IPS-18a (cell line): ENCODE measurements at regions not wholly inside any gene's neighbourhood (a gene's known extent, or its start where the extent isn't known, plus 50 kb on each side); places are given as distances from the start of the nearest gene placed in this dataset.

Experiments
- H3K27ac ChIP-seq: one replicate; pipeline ENCODE4 v1.5.1; 2013; ENCODE audit warnings: low read length
- H3K27me3 ChIP-seq: one replicate; pipeline ENCODE4 v1.6.1; 2013; ENCODE audit warnings: mild to moderate bottlenecking, low read length; ENCODE audit not compliant: control insufficient read depth, insufficient read depth
- H3K36me3 ChIP-seq: one replicate; pipeline ENCODE4 v1.6.1; 2013; ENCODE audit warnings: low read depth, low read length; ENCODE audit not compliant: control insufficient read depth
- H3K4me1 ChIP-seq: one replicate; pipeline ENCODE4 v1.6.1; 2013; ENCODE audit warnings: low read depth, low read length; ENCODE audit not compliant: control insufficient read depth
- H3K4me3 ChIP-seq: one replicate; pipeline ENCODE4 v1.5.1; 2013; ENCODE audit warnings: low read length
- H3K9ac ChIP-seq: one replicate; pipeline ENCODE4 v1.6.1; 2013; ENCODE audit warnings: mild to moderate bottlenecking, low read length, moderate library complexity
- H3K9me3 ChIP-seq: one replicate; pipeline ENCODE4 v1.6.1; 2013; ENCODE audit warnings: low read depth, low read length; ENCODE audit not compliant: control insufficient read depth

DNA sequence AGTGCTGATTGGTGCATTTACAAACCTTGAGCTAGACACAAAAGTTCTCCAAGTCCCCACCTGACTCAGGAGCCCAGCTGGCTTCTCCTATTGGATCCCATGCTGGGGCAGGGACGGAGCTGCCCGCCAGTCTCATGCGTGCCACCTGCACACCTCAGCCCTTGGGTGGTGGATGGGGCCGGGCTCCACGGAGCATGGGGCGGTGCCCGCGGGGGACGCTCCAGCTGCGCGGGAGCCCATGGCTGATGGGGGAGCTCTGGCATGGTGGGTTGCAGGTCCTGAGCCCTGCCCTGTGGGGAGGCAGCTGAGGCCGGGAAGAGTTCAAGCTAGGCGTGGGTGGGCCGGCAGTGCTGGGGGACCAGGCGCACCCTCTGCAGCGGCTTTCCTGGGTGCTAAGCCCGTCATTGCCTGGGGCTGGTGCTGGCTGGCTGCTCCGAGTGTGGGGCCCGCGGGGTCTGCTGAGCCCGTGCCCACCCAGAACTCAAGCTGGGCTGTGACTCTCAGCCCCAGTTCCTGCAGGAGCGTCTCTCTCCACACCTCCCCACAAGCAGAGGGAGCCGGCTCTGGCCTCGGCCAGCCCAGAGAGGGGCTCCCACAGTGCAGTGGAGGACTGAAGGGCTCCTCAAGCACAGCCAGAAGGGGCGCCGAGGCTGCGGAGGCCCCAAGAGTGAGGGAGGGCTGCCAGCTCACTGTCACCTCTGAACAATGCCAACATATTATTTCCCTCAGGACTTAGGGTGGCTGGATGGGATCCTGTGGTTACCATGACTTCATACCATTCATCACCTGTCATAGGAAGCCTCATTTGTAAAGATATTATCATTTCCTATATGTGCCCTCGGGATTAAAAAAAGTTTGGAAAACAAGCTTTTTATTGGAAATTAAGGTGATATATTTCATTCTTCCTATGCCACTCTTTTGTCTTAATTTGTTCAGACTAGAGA lies 688.7 kb downstream of the ETS1 start:
- no peaks in the 10 kb centered on the region for H3K36me3 ChIP-seq
- H3K9me3 ChIP-seq: peaks cover 11% of the 10 kb centered on the region
- H3K4me3 ChIP-seq: no peak overlapping the region

GRCh38 chr11:127895776-127896175 lies 691.6 kb downstream of the ETS1 start:
- H3K4me3 ChIP-seq: no peak overlapping the region
- H3K9me3 ChIP-seq: peaks cover 11% of the 10 kb centered on the region
- H3K9ac ChIP-seq: no peak overlapping the region
- H3K27ac ChIP-seq: no peak overlapping the region
- peaks cover 7% of the 10 kb centered on the region for H3K4me1 ChIP-seq
- H3K36me3 ChIP-seq: no peaks in the 10 kb centered on the region
- H3K27me3 ChIP-seq: no peaks in the 10 kb centered on the region

More for the DNA sequence above, 688.7 kb downstream of the ETS1 start:
- Histone ChIP-seq H3K27me3 (no peaks in the 10 kb centered on the region), H3K4me1 (peaks cover 7% of the 10 kb centered on the region), H3K27ac (no peak overlapping the region), H3K9ac (no peak overlapping the region)

- Histone ChIP-seq H3K36me3 (no peaks in the 10 kb centered on the region), H3K4me3 (no peak overlapping the region), H3K4me1 (peaks cover 7% of the 10 kb centered on the region), H3K27ac (no peak overlapping the region), H3K27me3 (no peaks in the 10 kb centered on the region), H3K9me3 (peaks cover 7% of the 10 kb centered on the region), H3K9ac (no peak overlapping the region)
Measured at GRCh38 chr11:127894316-127894715, 693.0 kb downstream of the ETS1 start.

GRCh38 chr11:127890030-127890615 lies 697.2 kb downstream of the ETS1 start:
- Histone ChIP-seq H3K9me3 (peaks cover 5% of the 10 kb centered on the region), H3K27ac (no peak overlapping the region), H3K27me3 (no peaks in the 10 kb centered on the region), H3K4me1 (peaks cover 7% of the 10 kb centered on the region), H3K4me3 (no peak overlapping the region), H3K36me3 (no peaks in the 10 kb centered on the region), H3K9ac (no peak overlapping the region)

DNA sequence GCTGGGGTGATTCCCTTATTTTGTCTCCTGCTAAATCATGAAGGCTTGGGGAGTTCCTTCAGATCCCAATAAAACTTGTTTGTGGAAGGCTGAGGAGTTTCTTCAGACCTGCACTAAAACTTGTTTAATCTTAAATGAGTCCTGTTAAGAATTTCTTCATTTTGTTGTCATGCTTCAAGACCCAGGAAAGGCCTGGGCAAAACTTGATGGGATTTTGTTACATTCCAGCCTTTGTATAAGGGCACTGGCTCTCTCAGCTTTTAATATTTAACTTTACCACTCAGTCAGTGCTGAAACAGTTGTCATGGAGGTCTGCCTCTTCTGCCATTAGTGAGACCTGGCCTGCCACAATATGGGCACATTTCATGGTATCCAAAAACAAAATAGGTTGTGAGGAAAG lies 699.0 kb downstream of the ETS1 start:
- Histone ChIP-seq H3K36me3 (no peaks in the 10 kb centered on the region), H3K27me3 (no peaks in the 10 kb centered on the region), H3K9me3 (peaks cover 5% of the 10 kb centered on the region), H3K4me3 (no peak overlapping the region), H3K27ac (no peak overlapping the region), H3K4me1 (no peaks in the 10 kb centered on the region), H3K9ac (no peak overlapping the region)

DNA sequence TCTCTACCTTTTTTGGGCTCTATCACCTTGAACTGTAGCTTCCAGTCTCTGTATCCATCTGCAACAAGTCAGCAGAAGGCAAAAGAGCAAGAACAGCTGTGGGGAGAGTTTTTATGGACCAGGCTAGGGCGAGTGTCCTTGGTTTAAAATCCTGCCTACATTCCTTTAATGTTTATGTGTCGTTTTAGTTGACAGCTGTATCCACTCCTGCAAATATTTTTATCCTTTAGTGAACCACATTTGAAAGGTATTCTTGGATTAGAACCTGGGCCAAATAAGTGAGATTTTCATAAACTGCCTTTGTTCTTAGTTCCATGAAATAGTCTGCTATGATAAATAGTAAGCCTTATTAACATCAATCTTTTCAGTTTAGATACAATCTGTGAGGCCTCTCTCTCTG lies 712.2 kb downstream of the ETS1 start:
- Histone ChIP-seq H3K4me1 (no peaks in the 10 kb centered on the region), H3K9me3 (no peaks in the 10 kb centered on the region), H3K27ac (no peak overlapping the region), H3K4me3 (no peak overlapping the region), H3K27me3 (no peaks in the 10 kb centered on the region), H3K36me3 (no peaks in the 10 kb centered on the region), H3K9ac (no peak overlapping the region)

DNA sequence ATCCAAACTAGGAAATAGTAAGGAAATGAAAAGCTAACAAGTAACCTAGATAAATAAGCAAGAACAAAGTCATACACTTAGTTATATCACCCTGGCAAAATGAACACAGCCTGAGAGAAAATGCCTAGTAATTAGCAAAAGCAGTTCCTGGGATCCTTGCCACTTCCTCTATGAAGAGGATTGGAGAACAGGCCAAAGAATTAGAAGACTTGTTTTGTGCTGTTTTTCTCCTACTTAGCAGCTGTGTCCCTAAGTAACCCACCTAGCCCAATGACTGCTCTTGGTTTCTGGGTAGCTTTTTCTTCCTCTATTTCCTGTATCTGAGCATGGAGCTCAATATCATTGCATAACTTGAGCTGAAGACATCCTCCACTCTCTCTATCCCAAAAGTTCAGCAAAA lies 713.9 kb downstream of the ETS1 start:
- Histone ChIP-seq H3K4me1 (no peaks in the 10 kb centered on the region), H3K4me3 (no peak overlapping the region), H3K36me3 (no peaks in the 10 kb centered on the region), H3K9ac (no peak overlapping the region), H3K27ac (no peak overlapping the region), H3K27me3 (no peaks in the 10 kb centered on the region), H3K9me3 (no peaks in the 10 kb centered on the region)

- no peaks in the 10 kb centered on the region for H3K27me3 ChIP-seq
- H3K9ac ChIP-seq: no peak overlapping the region
- no peaks in the 10 kb centered on the region for H3K9me3 ChIP-seq
- no peaks in the 10 kb centered on the region for H3K4me1 ChIP-seq
- no peak overlapping the region for H3K27ac ChIP-seq
- no peak overlapping the region for H3K4me3 ChIP-seq
- no peaks in the 10 kb centered on the region for H3K36me3 ChIP-seq
Measured at GRCh38 chr11:127866109-127866508, 721.2 kb downstream of the ETS1 start.

GRCh38 chr11:127864861-127865260 lies 722.5 kb downstream of the ETS1 start:
- Histone ChIP-seq H3K4me3 (no peak overlapping the region), H3K4me1 (no peaks in the 10 kb centered on the region), H3K9me3 (no peaks in the 10 kb centered on the region), H3K36me3 (no peaks in the 10 kb centered on the region), H3K9ac (no peak overlapping the region), H3K27me3 (no peaks in the 10 kb centered on the region), H3K27ac (no peak overlapping the region)

- H3K36me3 ChIP-seq: no peaks in the 10 kb centered on the region
- H3K27ac ChIP-seq: no peak overlapping the region
- no peaks in the 10 kb centered on the region for H3K4me1 ChIP-seq
- H3K27me3 ChIP-seq: no peaks in the 10 kb centered on the region
- H3K9ac ChIP-seq: no peak overlapping the region
- no peak overlapping the region for H3K4me3 ChIP-seq
- no peaks in the 10 kb centered on the region for H3K9me3 ChIP-seq
Measured at GRCh38 chr11:127862406-127862805, 725.0 kb downstream of the ETS1 start.

DNA sequence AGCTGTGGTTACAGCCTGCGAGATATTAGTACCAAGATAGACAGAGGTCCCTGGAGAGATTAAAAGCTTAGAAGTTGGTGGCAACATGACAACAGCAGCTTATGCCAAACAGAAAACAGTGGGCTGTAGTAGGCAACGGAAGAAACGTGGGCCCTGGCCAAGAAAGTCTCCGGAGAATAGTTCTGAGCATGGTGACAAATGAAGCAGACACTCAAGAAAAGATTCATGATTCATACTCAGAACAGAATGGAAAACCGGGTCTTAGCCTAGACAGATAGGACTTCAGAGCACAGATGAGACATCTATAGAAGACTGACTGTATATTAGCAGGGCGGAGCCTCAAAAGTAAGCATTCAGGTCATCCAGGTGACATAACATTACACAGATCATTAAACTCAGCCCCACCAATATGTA lies 727.4 kb downstream of the ETS1 start:
- H3K4me1 ChIP-seq: no peaks in the 10 kb centered on the region
- no peaks in the 10 kb centered on the region for H3K27me3 ChIP-seq
- no peaks in the 10 kb centered on the region for H3K9me3 ChIP-seq
- no peaks in the 10 kb centered on the region for H3K36me3 ChIP-seq
- H3K4me3 ChIP-seq: no peak overlapping the region
- no peak overlapping the region for H3K9ac ChIP-seq
- no peak overlapping the region for H3K27ac ChIP-seq

DNA sequence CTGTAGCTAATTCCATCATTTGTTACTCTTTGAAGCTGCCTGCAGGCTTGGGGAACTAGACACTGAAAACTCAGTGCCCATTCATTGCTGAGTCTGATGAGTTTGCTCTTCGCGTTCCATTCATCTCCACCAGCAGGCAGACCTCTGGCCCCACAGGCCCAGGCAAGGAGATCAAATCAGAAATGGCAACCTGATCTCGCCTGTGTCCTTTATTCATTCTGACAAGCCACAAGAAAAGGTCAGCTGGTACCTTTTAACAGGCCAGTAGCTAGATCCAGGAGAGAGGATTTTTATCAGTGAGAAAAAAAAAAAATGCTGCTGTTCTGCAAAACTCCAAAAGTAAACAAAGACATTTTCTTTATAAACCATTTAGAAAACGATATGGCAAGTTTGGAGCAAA lies 742.5 kb downstream of the ETS1 start:
- no peaks in the 10 kb centered on the region for H3K9me3 ChIP-seq
- no peak overlapping the region for H3K9ac ChIP-seq
- H3K27ac ChIP-seq: no peak overlapping the region
- H3K36me3 ChIP-seq: no peaks in the 10 kb centered on the region
- peaks cover 8% of the 10 kb centered on the region for H3K4me1 ChIP-seq
- H3K27me3 ChIP-seq: no peaks in the 10 kb centered on the region
- H3K4me3 ChIP-seq: no peak overlapping the region
